ENCODE measurements at regions not wholly inside any gene's neighbourhood (a gene's known extent, or its start where the extent isn't known, plus 50 kb on each side); places are given as distances from the start of the nearest gene placed in this dataset.
"Not testable (repeated sequence)": the region's sequence is repeated elsewhere in the genome, so short reads cannot be mapped to it uniquely, and the experiment has no call there.

GRCh38 chr12:105622846-105623736 lies 292.6 kb downstream of the C12orf75 start:
- no peaks in the 10 kb centered on the region for H3K9me3 Mint-ChIP-seq
- no peak overlapping the region for H3K4me3 Mint-ChIP-seq
- no peak overlapping the region for H3K27ac Mint-ChIP-seq
- no peaks in the 10 kb centered on the region for H3K36me3 Mint-ChIP-seq (ENCODE audit: low read depth)
- ATAC-seq (no peak), DNase-seq (no peak)
- peaks cover 7% of the 10 kb centered on the region for H3K27me3 Mint-ChIP-seq
- H3K4me1 Mint-ChIP-seq = no peaks in the 10 kb centered on the region

DNA sequence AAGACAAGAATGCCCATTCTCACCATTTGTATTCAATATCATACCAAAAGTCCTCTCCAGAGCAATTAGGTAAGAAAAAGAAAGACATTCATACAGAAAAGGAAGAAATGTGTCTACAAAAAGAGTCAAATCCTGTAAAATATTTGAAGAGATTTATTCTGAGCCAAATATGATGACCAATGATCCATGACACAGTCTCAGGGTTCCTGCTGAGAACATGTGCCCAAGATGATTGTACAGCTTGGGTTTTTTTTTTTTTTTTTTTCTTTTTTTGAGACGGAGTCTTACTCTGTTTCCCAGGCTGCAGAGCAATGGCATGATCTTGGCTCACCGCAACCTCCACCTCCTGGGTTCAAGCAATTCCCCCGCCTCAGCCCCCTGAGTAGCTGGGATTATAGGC lies 296.2 kb downstream of the C12orf75 start:
- no peak for ATAC-seq
- Mint-ChIP-seq H3K27ac (no peak overlapping the region), H3K27me3 (peaks cover 7% of the 10 kb centered on the region), H3K9me3 (no peaks in the 10 kb centered on the region), H3K36me3 (ENCODE audit: low read depth) (no peaks in the 10 kb centered on the region), H3K4me3 (no peak overlapping the region), H3K4me1 (no peaks in the 10 kb centered on the region)
- DNase-seq = no peak

DNA sequence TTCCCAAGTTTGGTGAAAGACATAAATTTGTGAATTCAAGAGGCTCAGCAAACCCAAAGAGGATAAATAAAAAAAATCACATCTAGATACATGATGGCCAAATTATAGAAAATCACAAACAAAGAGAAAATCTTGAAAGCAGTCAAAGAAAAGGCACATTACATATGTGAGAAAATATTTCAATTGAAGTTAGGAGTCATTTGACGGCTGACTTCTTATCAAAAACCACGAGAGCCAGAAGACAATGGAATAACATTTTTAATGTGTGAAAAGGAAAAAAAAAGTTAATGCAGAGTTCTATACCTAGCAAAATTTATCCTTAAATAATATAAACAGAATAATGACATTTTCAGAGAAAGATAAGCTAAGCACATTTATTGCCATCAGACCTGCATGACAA lies 307.0 kb downstream of the C12orf75 start:
- H3K27ac Mint-ChIP-seq = no peak overlapping the region
- H3K4me1 Mint-ChIP-seq = no peaks in the 10 kb centered on the region
- H3K9me3 Mint-ChIP-seq = peaks cover 23% of the 10 kb centered on the region
- H3K27me3 Mint-ChIP-seq = peaks cover 4% of the 10 kb centered on the region
- DNase-seq = no peak
- no peaks in the 10 kb centered on the region for H3K36me3 Mint-ChIP-seq (ENCODE audit: low read depth)
- ATAC-seq = no peak
- H3K4me3 Mint-ChIP-seq = no peak overlapping the region

DNA sequence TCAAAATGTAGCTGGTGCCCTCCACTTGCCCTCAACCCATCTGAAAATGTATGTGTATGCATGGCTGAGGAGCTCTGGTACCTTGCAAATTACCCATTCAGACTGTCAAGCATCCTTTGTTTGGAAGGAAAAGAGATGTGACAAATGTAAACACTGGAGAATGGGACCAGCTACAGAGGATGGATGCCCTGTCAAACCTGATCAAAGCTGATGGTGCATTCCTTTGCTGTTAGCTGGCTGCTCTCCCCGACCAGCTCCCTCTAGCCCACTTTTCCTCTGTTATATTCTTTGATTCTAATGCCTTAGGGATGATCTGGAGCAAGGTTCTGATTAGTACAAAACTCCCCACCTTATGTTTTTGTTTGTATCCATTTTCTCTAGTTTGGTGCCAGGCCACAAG lies 310.3 kb downstream of the C12orf75 start:
- Mint-ChIP-seq H3K27me3 (peaks cover 4% of the 10 kb centered on the region), H3K4me1 (no peaks in the 10 kb centered on the region), H3K4me3 (no peak overlapping the region), H3K27ac (no peak overlapping the region), H3K9me3 (peaks cover 22% of the 10 kb centered on the region), H3K36me3 (ENCODE audit: low read depth) (no peaks in the 10 kb centered on the region)
- no peak for DNase-seq
- ATAC-seq = no peak

- Mint-ChIP-seq H3K9me3 (peaks cover 14% of the 10 kb centered on the region), H3K27ac (no peak overlapping the region), H3K36me3 (ENCODE audit: low read depth) (no peaks in the 10 kb centered on the region), H3K27me3 (peaks cover 4% of the 10 kb centered on the region), H3K4me3 (no peak overlapping the region), H3K4me1 (no peaks in the 10 kb centered on the region)
- DNase-seq = no peak
- no peak for ATAC-seq
Measured at GRCh38 chr12:105641749-105642148, 311.3 kb downstream of the C12orf75 start.

DNA sequence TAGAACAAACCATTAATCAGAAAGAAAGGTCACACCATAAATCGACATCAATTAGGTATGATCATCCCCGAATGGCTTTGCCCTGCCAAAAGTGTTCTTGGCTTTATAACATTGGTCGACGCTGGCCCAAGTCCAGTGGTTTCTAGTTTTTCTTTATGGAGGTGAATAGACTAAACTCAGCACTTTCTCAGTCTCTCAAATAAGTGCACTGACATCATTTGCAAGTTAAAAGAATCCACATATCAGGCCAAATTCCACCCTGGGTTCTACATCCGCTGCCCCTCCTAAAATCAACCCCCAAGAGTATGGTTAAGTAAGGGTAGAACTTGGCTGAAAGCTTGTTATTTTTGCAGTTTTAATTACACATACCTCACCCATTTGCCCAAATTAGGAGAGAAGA lies 314.3 kb downstream of the C12orf75 start:
- DNase-seq (no peak), ATAC-seq (no peak)
- Mint-ChIP-seq H3K4me1 (no peaks in the 10 kb centered on the region), H3K27ac (no peak overlapping the region), H3K4me3 (no peak overlapping the region), H3K9me3 (no peaks in the 10 kb centered on the region), H3K36me3 (ENCODE audit: low read depth) (no peaks in the 10 kb centered on the region), H3K27me3 (peaks cover 6% of the 10 kb centered on the region)

DNA sequence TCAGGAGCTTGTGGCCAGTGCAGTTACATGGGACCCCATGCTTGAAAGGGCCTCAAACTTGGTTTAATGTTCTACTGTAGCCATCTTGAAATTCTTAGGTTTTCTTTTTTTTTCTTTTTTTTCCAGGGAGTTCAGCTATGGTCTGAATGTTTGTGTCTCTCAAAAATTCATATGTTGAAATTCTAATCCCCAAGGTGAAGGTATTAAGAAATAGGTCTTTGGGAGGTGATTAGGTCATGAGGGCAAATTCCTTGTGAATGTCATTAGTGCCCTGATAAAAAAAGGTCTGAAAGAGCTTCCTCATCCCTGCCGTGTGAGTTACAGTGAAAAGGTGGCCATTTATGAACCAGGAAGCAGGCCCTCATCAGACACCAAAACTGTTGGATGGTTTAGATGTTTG lies 324.1 kb downstream of the C12orf75 start:
- Mint-ChIP-seq H3K36me3 (ENCODE audit: low read depth) (no peaks in the 10 kb centered on the region), H3K27me3 (peaks cover 3% of the 10 kb centered on the region), H3K4me3 (no peak overlapping the region), H3K27ac (no peak overlapping the region), H3K4me1 (no peaks in the 10 kb centered on the region), H3K9me3 (peaks cover 4% of the 10 kb centered on the region)
- no peak for DNase-seq
- ATAC-seq = no peak

GRCh38 chr12:105658389-105658788 lies 327.9 kb downstream of the C12orf75 start:
- Mint-ChIP-seq H3K4me1 (no peaks in the 10 kb centered on the region), H3K36me3 (ENCODE audit: low read depth) (no peaks in the 10 kb centered on the region), H3K4me3 (no peak overlapping the region), H3K9me3 (peaks cover 4% of the 10 kb centered on the region), H3K27me3 (peaks cover 1% of the 10 kb centered on the region), H3K27ac (no peak overlapping the region)
- DNase-seq (no peak), ATAC-seq (no peak)

DNA sequence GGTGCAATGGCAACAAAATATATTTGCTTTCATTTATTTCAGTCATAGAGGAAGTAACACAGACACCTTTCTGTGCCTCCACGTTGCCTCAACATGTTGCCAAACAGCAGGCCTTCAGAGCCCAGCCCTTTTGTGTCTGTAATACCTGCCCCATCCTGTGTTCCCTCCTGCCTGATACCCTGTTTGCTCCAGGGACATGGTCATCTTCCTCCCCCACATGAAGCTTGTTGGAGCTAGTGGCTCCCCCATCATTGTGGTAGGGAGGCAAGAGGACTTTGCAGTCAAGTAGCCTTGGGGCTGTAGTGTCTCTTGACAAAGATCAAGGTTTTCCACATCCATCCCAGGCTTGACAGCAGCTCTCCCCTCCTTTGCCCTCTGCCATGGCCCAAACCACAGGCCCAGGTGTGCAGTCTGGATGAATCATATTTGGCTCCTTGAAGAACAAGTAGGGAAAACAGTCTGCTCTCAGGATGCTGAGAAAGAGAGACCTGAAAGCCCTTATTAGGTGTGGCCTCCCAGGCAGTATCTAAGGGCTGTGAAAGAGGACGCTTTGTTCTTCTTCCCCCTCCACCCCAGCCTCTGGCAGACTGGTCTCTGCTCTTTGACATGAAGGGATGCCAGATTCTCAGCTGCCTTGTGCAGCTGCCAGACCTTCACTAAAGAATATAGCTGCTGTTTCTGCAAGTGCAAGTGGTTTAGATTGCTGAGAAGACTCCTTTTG lies 329.0 kb downstream of the C12orf75 start:
- peaks cover 1% of the 10 kb centered on the region for H3K27me3 Mint-ChIP-seq
- DNase-seq = no peak
- H3K36me3 Mint-ChIP-seq (ENCODE audit: low read depth) = no peaks in the 10 kb centered on the region
- H3K9me3 Mint-ChIP-seq = peaks cover 4% of the 10 kb centered on the region
- no peaks in the 10 kb centered on the region for H3K4me1 Mint-ChIP-seq
- no peak overlapping the region for H3K4me3 Mint-ChIP-seq
- no peak overlapping the region for H3K27ac Mint-ChIP-seq
- no peak for ATAC-seq

- H3K4me1 Mint-ChIP-seq; H3K4me3 Mint-ChIP-seq; H3K36me3 Mint-ChIP-seq (ENCODE audit: low read depth); DNase-seq; H3K27me3 Mint-ChIP-seq; H3K9me3 Mint-ChIP-seq; ATAC-seq; H3K27ac Mint-ChIP-seq: not testable (repeated sequence)
Measured at GRCh38 chr12:105664765-105665164, 334.3 kb downstream of the C12orf75 start.

DNA sequence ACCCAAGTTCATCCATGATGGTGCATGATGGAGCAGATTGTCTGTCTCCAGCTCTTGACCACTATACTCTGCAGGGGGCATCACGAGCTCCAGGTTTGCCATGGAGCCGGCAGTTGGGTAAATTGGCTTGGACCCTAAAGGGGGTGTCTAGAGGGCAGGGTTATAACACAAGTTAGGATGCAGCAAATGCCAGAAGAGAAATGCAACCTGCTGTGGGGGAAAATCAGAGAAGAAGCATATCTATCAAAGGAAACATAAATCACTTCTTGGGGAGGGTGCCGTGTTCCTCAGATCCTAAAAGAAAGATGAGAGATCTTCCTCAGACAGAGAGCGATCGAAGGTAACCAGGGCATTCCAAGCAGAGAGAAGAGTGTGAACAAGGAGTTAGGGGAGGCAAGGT lies 334.9 kb downstream of the C12orf75 start:
- no peaks in the 10 kb centered on the region for H3K36me3 Mint-ChIP-seq (ENCODE audit: low read depth)
- DNase-seq = no peak
- H3K27ac Mint-ChIP-seq = no peak overlapping the region
- no peak for ATAC-seq
- no peak overlapping the region for H3K4me3 Mint-ChIP-seq
- no peaks in the 10 kb centered on the region for H3K27me3 Mint-ChIP-seq
- no peaks in the 10 kb centered on the region for H3K9me3 Mint-ChIP-seq
- no peaks in the 10 kb centered on the region for H3K4me1 Mint-ChIP-seq

DNA sequence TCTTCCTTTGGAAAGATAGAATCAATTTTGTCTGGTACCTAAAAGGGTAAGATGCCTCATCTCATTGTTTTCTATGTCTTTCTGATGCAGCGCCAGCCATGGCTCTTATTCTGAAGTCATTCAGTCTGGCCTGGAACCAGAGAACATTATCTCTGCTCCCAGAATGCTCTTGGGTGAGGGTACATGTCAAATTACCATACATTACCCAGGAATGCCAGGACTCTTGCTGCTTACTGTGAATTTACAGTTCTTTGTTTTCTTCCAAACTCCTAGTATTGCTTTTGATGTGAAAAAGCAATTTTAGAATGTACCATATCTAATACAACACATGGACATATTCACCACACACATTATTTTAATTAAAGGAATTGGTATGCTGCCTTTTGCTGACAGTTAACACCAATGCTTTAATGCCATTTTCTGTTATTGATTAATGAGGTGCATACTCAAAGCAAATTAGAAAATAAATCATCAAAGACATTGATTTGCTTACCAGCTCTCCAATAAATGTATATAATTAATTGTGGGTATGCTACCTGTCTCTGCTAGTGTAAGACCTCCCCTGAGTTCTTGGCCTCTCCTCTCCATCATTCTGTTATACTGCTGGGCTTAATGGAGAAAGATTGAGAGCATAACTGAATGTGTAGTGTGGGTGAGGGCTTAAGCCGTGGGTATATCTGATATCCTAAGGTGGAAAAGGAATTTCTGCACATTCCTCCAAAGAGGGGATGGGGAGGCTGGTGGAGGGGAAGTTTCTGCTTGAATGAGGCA lies 337.7 kb downstream of the C12orf75 start:
- no peaks in the 10 kb centered on the region for H3K4me1 Mint-ChIP-seq
- ATAC-seq = no peak
- H3K9me3 Mint-ChIP-seq = peaks cover 5% of the 10 kb centered on the region
- H3K27ac Mint-ChIP-seq = no peak overlapping the region
- no peak for DNase-seq
- H3K36me3 Mint-ChIP-seq (ENCODE audit: low read depth) = no peaks in the 10 kb centered on the region
- no peak overlapping the region for H3K4me3 Mint-ChIP-seq
- H3K27me3 Mint-ChIP-seq = no peaks in the 10 kb centered on the region

- Mint-ChIP-seq H3K9me3 (peaks cover 5% of the 10 kb centered on the region), H3K4me1 (no peaks in the 10 kb centered on the region)
Measured at GRCh38 chr12:105670672-105671071, 340.2 kb downstream of the C12orf75 start.

DNA sequence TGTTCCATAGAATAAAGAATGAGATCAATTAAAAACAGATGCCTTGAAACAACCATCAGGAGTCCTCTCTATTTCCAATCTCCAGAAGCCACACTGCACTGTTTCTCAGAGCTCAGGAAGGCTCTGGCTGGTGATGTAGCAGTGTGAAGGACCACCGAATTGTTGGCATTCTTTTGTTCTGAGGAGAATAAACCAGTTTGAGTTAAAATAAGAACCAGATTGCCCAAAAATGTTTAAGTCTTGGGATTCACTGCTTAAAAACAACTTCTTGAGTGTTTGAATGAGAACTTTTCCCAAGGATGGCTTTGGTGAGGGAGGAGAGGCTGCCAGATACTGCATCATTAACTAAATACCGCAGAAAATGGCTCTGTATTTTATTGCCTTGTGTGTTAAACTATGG lies 341.2 kb downstream of the C12orf75 start:
- Mint-ChIP-seq H3K36me3 (ENCODE audit: low read depth) (no peaks in the 10 kb centered on the region), H3K4me3 (no peak overlapping the region), H3K27me3 (no peaks in the 10 kb centered on the region), H3K9me3 (peaks cover 5% of the 10 kb centered on the region), H3K27ac (no peak overlapping the region), H3K4me1 (no peaks in the 10 kb centered on the region)
- ATAC-seq (no peak), DNase-seq (no peak)

More at GRCh38 chr12:105670672-105671071, 340.2 kb downstream of the C12orf75 start:
- Mint-ChIP-seq H3K27me3 (no peaks in the 10 kb centered on the region), H3K27ac (no peak overlapping the region), H3K36me3 (ENCODE audit: low read depth) (no peaks in the 10 kb centered on the region), H3K4me3 (no peak overlapping the region)
- no peak for ATAC-seq
- DNase-seq = no peak
